Glutamatergic neuron (in vitro differentiated cells): ENCODE measurements at regions not wholly inside any gene's neighbourhood (a gene's known extent, or its start where the extent isn't known, plus 50 kb on each side); places are given as distances from the start of the nearest gene placed in this dataset.
A peak's percentile ranks its signal among the peaks of the same experiment; 100 is the strongest.

Experiments used
- DNase-seq: peaks from one replicate; pipeline ENCODE4 v3.0.0; 2022
- H3K27ac Mint-ChIP-seq: one replicate; pipeline ENCODE4 v1.8.0; 2020; ENCODE audit warnings: mild to moderate bottlenecking, mixed read lengths, inconsistent platforms; ENCODE audit not compliant: unreplicated experiment
- H3K27me3 Mint-ChIP-seq: one replicate; pipeline ENCODE4 v1.8.0; 2020; ENCODE audit warnings: mild to moderate bottlenecking, moderate library complexity, mixed read lengths, inconsistent platforms; ENCODE audit not compliant: unreplicated experiment
- H3K36me3 Mint-ChIP-seq: one replicate; pipeline ENCODE4 v1.8.0; 2020; ENCODE audit warnings: mild to moderate bottlenecking, mixed read lengths, inconsistent platforms; ENCODE audit not compliant: unreplicated experiment
- H3K4me1 Mint-ChIP-seq: one replicate; pipeline ENCODE4 v1.8.0; 2020; ENCODE audit warnings: mild to moderate bottlenecking, low read depth, mixed read lengths, inconsistent platforms; ENCODE audit not compliant: unreplicated experiment
- H3K4me3 Mint-ChIP-seq: one replicate; pipeline ENCODE4 v1.8.0; 2020; ENCODE audit warnings: mild to moderate bottlenecking, mixed read lengths, inconsistent platforms; ENCODE audit not compliant: unreplicated experiment
- H3K9me3 Mint-ChIP-seq: one replicate; pipeline ENCODE4 v1.8.0; 2020; ENCODE audit warnings: mild to moderate bottlenecking, moderate library complexity, mixed read lengths, inconsistent platforms; ENCODE audit not compliant: unreplicated experiment
- CTCF ChIP-seq: fragments of 200-600 bp; sonication (generic); IDR thresholded peaks from one replicate; pipeline ENCODE4 v1.5.0; 2021; ENCODE audit not compliant: partially characterized antibody, unreplicated experiment

GRCh38 chr17:79338604-79339003 lies 264.0 kb downstream of the ENGASE start:
- Mint-ChIP-seq H3K27ac (no peak overlapping the region), H3K4me1 (peaks cover 34% of the 10 kb centered on the region), H3K9me3 (peaks cover 19% of the 10 kb centered on the region), H3K4me3 (no peak overlapping the region), H3K27me3 (peaks cover 20% of the 10 kb centered on the region), H3K36me3 (no peaks in the 10 kb centered on the region)
- DNase-seq = no peak
- TF ChIP-seq CTCF = no peak

GRCh38 chr17:79338152-79338551 lies 263.5 kb downstream of the ENGASE start:
- Mint-ChIP-seq H3K9me3 (peaks cover 15% of the 10 kb centered on the region), H3K27ac (no peak overlapping the region), H3K27me3 (peaks cover 23% of the 10 kb centered on the region), H3K36me3 (no peaks in the 10 kb centered on the region), H3K4me3 (no peak overlapping the region), H3K4me1 (peaks cover 38% of the 10 kb centered on the region)
- DNase-seq = no peak
- no peak for TF ChIP-seq CTCF

- no peaks in the 10 kb centered on the region for H3K36me3 Mint-ChIP-seq
- H3K4me3 Mint-ChIP-seq = no peak overlapping the region
- H3K4me1 Mint-ChIP-seq = peaks cover 42% of the 10 kb centered on the region
- H3K9me3 Mint-ChIP-seq = peaks cover 22% of the 10 kb centered on the region
- TF ChIP-seq CTCF = no peak
- H3K27ac Mint-ChIP-seq = no peak overlapping the region
- peaks cover 31% of the 10 kb centered on the region for H3K27me3 Mint-ChIP-seq
- no peak for DNase-seq
Observed at GRCh38 chr17:79337053-79337452, 262.4 kb downstream of the ENGASE start.

- Mint-ChIP-seq H3K4me1 (peaks cover 56% of the 10 kb centered on the region), H3K9me3 (peaks cover 28% of the 10 kb centered on the region), H3K27ac (peak overlapping the region; percentile 13), H3K27me3 (peaks cover 40% of the 10 kb centered on the region), H3K36me3 (no peaks in the 10 kb centered on the region), H3K4me3 (peak overlapping the region; percentile 28)
- TF ChIP-seq CTCF = no peak
- DNase-seq = no peak
Observed at GRCh38 chr17:79335456-79335855, 260.8 kb downstream of the ENGASE start.

GRCh38 chr17:79332011-79332554 lies 257.5 kb downstream of the ENGASE start:
- peak overlapping the region; percentile 76 for H3K4me3 Mint-ChIP-seq
- H3K36me3 Mint-ChIP-seq = no peaks in the 10 kb centered on the region
- peak; percentile 54 for DNase-seq
- H3K4me1 Mint-ChIP-seq = peaks cover 61% of the 10 kb centered on the region
- TF ChIP-seq CTCF = no peak
- H3K27ac Mint-ChIP-seq = peak overlapping the region; percentile 97
- H3K27me3 Mint-ChIP-seq = peaks cover 46% of the 10 kb centered on the region
- H3K9me3 Mint-ChIP-seq = peaks cover 35% of the 10 kb centered on the region
